ENCODE measurements at regions not wholly inside any gene's neighbourhood (a gene's known extent, or its start where the extent isn't known, plus 50 kb on each side); places are given as distances from the start of the nearest gene placed in this dataset.

GRCh38 chr5:34501016-34501415 lies 155.1 kb upstream of the RAI14 start:
- TF ChIP-seq CTCF (IDR thresholded peaks at IDR 0.05) (no peak), CREB1 (CRISPR knock-in tag; IDR thresholded peaks at IDR 0.05) (no peak), ZSCAN18 (CRISPR knock-in tag; IDR thresholded peaks at IDR 0.05) (no peak), TEAD1 (CRISPR knock-in tag; IDR thresholded peaks at IDR 0.05) (no peak), CREM (CRISPR knock-in tag; IDR thresholded peaks at IDR 0.05) (no peak)
